ENCODE measurements at regions not wholly inside any gene's neighbourhood (a gene's known extent, or its start where the extent isn't known, plus 50 kb on each side); places are given as distances from the start of the nearest gene placed in this dataset.
"Not testable (repeated sequence)": the region's sequence is repeated elsewhere in the genome, so short reads cannot be mapped to it uniquely, and the experiment has no call there.

DNA sequence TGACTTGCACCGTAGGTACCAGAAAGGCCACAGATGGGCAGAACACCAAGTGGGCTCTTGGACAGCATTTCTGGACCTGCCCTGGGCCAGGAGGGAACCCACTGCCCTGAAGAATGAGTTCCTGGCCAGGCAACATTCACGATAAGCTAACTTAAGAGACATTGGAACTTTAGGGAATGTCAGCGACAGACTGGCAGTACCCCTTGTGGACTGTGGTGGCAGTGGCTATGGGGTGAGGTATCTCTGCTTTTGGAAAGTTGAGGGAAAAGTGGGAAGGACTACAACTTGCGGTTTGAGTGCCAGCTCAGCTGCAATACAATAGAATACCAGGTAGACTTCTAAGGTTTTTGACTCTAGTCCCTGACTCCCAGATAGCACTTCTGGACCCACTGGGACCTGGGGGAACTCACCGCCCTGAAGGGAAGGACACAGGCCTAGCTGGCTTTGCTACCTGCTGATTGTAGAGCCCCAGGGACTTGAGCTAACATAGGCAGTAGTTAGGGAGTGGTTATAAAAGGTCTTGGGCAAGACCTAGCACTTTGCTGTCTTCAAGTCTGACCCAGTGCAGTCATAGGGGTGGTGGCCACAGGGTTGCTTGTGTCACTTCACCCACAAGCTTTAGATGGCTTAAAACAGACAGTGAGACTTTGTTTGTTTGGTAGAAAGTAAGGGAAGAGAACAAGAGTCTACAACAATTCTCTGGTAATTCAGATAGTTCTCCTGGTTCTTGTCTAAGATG, 617.6 kb downstream of the COL12A1 start:
- no peak for DNase-seq

- no peak for DNase-seq
Measured at GRCh38 chr6:74587386-74587785, 618.5 kb downstream of the COL12A1 start.

GRCh38 chr6:74585753-74586152, 620.1 kb downstream of the COL12A1 start:
- no peak for DNase-seq

GRCh38 chr6:74581681-74582080, 624.2 kb downstream of the COL12A1 start:
- DNase-seq, result no peak

DNA sequence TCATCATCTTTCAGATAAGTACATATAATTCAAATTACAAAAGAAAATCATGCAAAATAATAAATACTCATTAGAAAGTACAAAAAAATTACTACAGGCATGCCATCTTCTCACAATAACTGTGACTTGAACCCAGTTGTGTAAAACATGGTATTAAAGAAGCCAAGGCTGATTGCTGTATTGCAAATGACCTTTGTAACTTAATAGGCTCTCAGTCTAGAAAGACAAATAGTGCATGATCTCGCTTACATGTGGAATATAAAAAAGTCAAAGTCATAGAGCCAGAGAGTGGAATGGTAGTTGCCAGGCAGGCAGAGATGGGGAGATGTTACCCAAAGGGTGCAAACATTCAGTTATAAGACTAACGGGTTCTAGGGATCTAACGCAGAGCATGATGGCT, 626.1 kb downstream of the COL12A1 start:
- no peak for DNase-seq

GRCh38 chr6:74579047-74579446, 626.8 kb downstream of the COL12A1 start:
- DNase-seq, result no peak

GRCh38 chr6:74578339-74578738, 627.5 kb downstream of the COL12A1 start:
- no peak for DNase-seq

DNA sequence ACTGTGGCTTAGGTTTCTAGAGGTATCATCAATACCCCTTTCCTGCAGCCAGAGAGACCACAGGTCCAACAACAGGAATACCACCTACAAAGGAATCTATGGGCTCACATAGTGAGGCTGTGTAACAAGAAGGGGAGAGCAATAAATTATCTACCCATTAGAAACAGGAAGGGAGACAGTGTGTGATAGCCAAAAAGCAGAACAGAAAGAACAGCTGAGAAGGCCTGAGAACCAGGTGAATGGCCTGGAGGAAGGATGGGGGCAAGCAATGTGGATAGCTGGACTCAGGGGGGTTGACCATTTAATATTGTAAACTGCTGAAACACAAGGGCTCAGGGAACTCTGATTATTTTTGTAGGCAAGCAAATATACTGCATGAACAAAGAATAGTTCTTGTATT, 628.2 kb downstream of the COL12A1 start:
- no peak for DNase-seq

GRCh38 chr6:74574794-74575193, 631.1 kb downstream of the COL12A1 start:
- DNase-seq, result no peak

- DNase-seq, result no peak
Measured at GRCh38 chr6:74573613-74574012, 632.2 kb downstream of the COL12A1 start.

GRCh38 chr6:74570044-74570443, 635.8 kb downstream of the COL12A1 start:
- DNase-seq, result no peak

DNA sequence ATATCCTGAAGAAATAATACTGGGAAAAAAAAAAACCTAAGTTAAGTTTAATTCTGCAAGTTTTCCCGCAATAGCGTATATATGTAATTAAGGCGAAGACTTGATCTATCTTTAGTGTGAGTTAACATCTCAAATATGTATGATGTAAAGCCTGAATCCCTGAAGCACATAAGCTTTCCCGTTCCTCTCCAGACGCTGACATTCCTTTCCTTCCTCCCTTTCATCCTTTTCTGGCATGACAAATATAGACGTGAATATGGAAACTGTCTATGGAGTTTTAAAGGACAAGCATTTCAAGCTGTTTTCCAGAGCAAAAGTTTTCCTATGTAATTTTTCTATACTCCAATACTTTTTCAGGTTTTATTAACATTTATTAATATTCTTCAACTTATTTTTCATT, 637.0 kb downstream of the COL12A1 start:
- DNase-seq, result no peak

GRCh38 chr6:74567923-74568290, 637.9 kb downstream of the COL12A1 start:
- not testable (repeated sequence) for DNase-seq

DNA sequence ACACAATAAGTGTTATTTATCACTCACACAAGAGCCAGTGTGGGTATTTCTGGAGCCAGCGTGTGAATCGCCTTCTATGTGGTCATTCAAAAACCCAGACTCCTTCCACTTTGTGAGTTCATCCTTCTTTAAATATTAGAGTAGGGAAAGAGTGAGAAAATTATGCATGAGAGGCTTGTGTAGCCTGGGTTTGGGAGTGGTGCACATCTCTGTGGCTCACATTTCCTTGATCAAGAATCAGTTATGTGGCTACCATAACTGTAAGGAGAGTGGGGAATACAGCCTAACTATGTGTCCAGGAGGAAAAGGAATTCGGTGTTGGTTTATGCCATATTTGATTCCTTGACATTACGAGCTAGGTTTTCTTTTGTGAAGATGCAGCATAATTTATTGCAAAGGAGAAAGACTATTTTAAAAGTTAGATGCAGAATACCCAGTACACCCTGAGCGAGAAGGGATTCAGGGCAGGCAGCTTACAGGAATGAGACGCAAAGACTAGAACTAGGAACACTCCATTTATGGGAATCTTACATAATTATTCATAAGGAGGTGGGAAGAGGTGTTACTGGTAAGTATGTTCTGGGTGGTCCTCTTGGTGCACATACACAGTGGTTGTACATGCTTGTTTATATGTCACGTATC, 638.5 kb downstream of the COL12A1 start:
- no peak for DNase-seq

GRCh38 chr6:74557236-74557635, 648.6 kb downstream of the COL12A1 start:
- no peak for DNase-seq

DNA sequence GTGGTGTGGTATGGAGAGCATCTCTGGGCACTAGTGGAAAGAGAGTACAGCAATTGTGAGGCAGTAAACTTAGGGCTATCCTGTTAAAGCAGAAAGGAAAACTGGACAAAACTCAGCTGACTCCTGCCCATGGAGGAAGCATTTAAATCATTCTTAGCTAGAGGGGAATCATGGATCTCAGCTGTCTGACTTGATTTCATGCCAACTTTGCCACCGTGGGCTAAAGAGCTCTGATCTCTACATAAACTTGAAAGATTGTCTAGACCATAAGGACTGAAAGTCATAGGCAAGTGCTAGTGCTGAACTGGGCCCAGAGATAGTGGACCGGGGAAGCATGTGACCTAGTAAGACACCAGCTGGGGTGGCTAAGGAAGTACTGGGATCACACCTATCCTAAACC, 651.8 kb downstream of the COL12A1 start:
- DNase-seq, result no peak

GRCh38 chr6:74551896-74552295, 654.0 kb downstream of the COL12A1 start:
- DNase-seq, result no peak

GRCh38 chr6:74550821-74551220, 655.0 kb downstream of the COL12A1 start:
- no peak for DNase-seq

DNA sequence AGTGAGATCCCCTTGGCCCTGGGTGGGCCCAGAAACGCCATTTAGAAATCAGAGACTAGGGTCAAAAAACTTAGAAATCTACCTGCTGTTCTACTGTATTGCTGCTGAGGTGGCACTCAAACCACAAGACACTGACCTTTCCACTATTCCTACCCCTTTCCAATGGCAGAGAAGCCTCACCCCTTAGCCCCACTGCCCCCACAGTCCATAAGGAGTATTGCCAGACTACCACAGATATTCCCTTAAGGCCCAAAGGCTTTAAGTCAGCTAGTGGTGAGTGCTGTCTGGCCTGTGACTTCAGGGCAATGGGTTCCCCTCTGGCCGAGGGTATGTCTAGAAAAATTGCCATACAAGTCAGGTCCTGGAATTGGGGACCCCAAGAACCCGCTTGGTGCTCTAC, 656.1 kb downstream of the COL12A1 start:
- no peak for DNase-seq

- no peak for DNase-seq
Measured at GRCh38 chr6:74534465-74535211, 671.2 kb downstream of the COL12A1 start.

- no peak for DNase-seq
Measured at GRCh38 chr6:74519163-74519562, 686.7 kb downstream of the COL12A1 start.

- DNase-seq, result no peak
Measured at GRCh38 chr6:74518035-74518434, 687.8 kb downstream of the COL12A1 start.

DNA sequence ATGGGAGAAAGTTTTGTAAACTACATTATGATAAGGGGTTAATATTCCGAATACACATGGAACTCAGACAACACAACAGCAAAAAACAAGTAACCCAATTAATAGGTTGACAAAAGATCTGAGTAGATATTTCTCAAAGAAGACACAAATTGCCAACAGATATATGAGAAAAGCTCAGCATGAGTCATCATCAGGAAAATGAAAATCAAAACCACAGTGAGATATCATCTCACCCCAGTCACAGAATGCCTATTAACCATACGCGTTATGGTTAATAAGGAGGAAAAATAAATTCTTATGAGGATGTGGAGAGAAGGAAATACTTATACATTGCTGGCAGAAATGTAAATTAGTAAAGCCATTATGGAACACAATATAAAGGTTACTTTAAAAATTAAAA, 695.0 kb downstream of the COL12A1 start:
- no peak for DNase-seq
